ENCODE measurements at regions not wholly inside any gene's neighbourhood (a gene's known extent, or its start where the extent isn't known, plus 50 kb on each side); places are given as distances from the start of the nearest gene placed in this dataset.

- no peak for DNase-seq
These were observed 218.6 kb upstream of the ANKRD55 start for GRCh38 chr5:56451742-56452141.

GRCh38 chr5:56450766-56451165 is 217.6 kb upstream of the ANKRD55 start:
- no peak for DNase-seq

- DNase-seq, result no peak
These were observed 216.0 kb upstream of the ANKRD55 start for GRCh38 chr5:56449071-56449640.

DNA sequence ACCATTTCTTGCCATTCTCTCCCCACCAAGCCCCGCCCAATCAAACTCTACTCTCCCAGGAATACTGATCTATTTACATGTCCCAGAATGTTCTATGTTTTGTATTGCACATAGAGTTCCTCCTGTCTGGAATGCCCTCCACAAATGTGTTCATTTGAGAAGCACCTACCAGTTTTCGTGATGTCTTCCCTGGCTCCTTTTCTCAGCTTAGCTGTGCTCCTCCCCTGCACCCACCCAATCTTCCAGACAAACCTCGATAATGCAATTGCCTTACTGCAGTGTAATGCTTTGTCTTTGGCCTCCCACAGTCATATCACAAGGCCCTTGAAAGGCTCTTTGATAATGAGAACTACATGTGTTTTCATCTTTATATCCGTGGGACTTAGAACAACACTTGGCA is 214.5 kb upstream of the ANKRD55 start:
- no peak for DNase-seq

DNA sequence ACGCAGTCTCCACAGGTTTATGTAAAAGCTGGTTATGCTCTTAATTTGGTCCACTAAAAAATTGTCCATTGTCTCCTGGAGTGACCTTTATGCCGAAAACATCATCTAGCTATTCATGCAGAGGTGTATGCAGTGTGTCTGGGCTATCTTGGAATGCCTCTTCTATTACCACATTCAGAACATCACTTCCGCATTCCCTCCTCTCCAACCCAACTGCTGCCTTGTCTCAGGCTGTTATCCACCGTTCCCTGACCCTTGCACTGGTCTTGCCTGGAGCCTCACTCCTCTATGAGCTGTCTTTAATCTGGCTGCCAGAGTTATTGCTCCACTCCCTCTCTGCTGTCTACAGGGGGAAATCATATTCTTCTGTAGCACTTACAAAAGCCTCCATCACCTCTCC is 214.1 kb upstream of the ANKRD55 start:
- DNase-seq, result no peak

DNA sequence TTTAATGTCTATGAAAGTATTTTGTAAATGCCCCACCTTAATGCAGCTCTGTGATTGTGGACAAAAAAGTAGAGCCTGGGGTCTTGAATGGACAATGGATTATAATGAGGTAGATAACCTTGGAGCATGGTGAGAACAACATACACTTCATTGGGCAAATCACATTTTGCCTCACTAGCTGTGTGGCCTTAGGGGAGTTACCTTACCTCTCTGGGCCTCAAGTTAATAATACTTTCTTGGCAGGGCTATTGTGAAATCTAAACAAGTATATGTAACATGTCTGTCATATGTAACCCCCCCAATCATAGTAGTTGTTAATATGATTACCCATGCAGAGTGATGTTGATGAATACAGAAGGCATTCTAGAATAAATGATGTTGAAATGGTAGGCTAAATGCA is 213.6 kb upstream of the ANKRD55 start:
- no peak for DNase-seq

DNA sequence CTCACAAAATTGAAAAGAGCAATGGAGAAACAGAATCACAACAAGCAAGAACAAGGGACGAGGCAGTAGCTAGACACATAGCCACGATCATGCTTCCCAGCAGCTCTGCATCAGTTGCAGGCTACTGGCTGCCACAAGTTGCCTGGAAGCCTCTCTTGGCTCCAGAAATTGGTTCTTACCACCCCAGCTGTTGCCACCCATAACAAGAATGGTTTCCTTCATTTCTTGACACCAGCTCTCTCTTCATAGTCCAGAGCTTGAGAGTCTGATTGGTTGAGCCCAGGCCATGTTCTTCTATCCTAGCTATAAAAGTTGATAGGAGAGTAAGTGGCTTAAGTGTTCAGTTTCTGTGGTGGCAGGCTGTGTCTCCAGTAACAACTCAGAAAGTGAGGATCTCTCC is 210.7 kb upstream of the ANKRD55 start:
- DNase-seq, result no peak

DNA sequence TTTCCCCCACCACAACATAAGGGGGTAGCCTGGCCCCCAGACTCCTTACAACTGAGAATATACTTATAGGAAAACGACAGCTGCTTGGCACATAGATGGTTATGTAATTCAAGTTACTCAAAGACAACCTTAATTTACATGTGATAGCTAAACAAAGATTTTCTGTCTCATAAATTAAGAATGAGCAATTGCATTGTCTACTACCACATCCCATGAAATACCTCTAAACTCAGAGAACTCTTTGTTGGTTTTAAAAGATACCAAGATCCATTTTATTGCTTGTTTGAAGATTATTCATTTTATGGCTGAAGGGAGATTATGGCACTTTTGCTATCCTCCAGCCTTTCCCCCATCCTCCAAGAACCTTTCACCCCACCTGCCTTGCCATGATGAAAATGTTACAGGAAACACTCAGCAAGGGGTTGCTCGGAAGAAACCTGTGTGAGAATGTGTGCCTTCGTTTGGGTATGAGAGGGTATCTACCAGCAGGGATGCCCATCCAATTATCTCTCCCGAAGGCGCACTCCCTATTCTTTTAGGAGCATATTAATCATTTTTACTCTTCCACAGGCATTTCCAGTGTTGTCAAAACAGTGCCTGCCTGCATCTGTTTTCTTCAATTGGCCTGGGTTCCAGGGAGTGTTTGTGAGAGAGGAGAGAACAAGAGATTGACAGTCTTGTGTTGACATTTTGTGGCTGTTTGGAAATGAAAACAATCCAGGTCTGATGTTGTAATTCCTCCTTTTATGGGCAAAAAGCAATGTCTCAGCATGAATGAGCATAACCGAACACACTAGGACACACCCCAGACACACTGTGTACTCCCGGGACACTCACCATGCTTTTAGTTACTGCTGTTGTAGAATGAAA is 208.0 kb upstream of the ANKRD55 start:
- no peak for DNase-seq

- no peak for DNase-seq
These were observed 201.9 kb upstream of the ANKRD55 start for GRCh38 chr5:56434986-56435385.

- DNase-seq, result no peak
These were observed 200.0 kb upstream of the ANKRD55 start for GRCh38 chr5:56433039-56433617.

- DNase-seq, result no peak
These were observed 199.2 kb upstream of the ANKRD55 start for GRCh38 chr5:56432321-56432720.

DNA sequence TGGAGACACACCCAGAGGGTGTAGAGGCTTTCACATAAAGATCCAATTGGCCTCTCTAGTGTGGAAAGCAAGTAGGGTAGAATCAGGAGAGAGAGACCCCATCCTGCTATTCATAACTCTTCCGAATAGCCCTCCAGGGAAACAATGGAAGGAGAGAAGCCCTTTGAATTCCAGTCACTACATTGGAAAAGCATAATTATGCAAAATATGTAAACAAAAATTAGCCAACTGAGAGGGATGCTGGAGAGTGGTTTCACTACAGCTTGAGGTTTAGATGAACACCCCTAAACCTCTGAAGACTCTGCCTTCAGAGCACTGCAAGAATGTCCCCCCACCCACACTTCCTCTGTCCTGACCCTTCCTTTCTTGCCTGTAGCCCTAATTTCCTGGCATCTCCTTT is 197.3 kb upstream of the ANKRD55 start:
- no peak for DNase-seq

GRCh38 chr5:56429110-56429561 is 196.0 kb upstream of the ANKRD55 start:
- DNase-seq, result no peak

DNA sequence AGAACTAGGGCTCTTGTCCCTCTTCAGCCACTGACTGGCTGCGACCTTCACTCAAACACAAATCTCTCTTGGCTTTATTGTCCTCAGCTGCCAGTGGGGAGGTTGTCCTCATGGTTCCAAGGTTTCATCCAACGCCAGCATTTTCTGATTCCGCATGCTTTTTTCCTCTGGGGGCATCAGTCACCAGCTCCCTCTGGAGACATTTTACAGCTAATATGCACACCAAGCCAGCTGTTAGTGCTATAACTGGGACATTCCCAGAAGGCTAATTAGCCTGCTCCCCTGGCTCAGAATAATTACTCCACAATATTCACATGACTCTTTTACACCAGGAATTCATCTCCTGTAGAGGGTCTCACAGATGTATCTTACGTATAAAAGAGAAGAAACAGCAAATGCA is 193.6 kb upstream of the ANKRD55 start:
- DNase-seq, result no peak

GRCh38 chr5:56422076-56422762 is 189.1 kb upstream of the ANKRD55 start:
- DNase-seq, result no peak

- no peak for DNase-seq
These were observed 188.3 kb upstream of the ANKRD55 start for GRCh38 chr5:56421246-56422075.

DNA sequence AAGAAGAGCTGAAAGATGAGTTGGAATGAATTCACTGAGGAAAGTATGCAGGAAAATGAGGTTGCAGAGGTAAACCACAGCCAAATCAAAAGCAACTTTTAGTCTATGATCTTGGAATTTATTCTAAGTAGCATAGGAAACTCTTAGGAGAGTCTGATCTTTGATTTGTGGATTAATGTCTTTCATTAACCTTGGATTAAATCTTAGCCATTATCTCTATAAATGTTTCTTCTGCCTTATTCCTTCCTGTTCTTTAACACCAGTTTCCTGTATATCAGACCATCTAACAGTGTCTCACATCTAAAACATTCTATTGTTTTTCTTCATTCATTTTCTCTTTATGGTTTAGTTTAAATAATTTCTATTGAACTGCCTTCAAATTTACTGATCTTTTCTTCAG is 187.2 kb upstream of the ANKRD55 start:
- DNase-seq, result no peak

GRCh38 chr5:56419667-56420066 is 186.5 kb upstream of the ANKRD55 start:
- DNase-seq, result no peak

DNA sequence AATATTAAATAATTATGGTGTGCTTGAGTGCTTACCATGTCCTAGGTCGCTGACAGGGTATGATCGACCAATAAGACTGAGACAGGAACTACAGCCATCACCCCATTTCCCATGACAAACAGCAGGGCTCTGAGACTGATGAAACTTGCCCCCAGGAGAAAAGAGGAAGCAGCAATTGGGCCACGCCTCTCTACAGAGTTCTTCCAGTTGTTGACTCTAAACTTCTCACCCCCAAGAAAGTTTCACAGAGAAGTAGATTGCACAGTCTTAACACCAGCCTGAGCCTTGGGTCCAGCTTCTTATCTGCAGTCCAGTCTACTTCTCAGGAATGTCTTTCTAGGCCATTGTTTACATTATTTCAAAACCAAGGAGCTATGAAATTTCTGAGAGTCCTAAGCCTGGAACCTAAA is 182.2 kb upstream of the ANKRD55 start:
- DNase-seq, result no peak

- DNase-seq, result no peak
These were observed 180.9 kb upstream of the ANKRD55 start for GRCh38 chr5:56414066-56414465.

DNA sequence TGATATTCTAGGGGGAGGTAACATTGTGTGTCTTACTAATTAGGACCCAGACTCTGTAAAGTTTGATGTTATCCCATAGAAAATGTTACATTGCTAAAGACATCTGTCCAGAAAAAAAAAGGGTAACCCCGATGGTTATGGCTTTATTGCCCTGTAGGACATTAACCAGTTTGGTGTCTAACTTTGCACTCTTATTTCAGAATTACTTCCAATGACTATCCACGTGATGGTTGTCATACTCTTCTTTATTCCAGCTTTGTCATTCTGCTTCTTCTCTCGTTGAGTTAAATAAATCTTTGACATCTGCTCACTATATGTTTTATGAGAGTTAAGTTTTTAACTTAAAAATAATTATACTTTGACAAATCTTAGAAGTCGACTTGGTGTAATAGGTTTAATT is 180.4 kb upstream of the ANKRD55 start:
- DNase-seq, result no peak

- DNase-seq, result no peak
These were observed 179.7 kb upstream of the ANKRD55 start for GRCh38 chr5:56412601-56413379.
